D341Med (cell line): ENCODE measurements at regions not wholly inside any gene's neighbourhood (a gene's known extent, or its start where the extent isn't known, plus 50 kb on each side); places are given as distances from the start of the nearest gene placed in this dataset.
"Not testable (repeated sequence)": the region's sequence is repeated elsewhere in the genome, so short reads cannot be mapped to it uniquely, and the experiment has no call there.

Experiments
- DNase-seq: peaks from one replicate; pipeline ENCODE4 v3.0.0; 2012; ENCODE audit warnings: low spot score

DNA sequence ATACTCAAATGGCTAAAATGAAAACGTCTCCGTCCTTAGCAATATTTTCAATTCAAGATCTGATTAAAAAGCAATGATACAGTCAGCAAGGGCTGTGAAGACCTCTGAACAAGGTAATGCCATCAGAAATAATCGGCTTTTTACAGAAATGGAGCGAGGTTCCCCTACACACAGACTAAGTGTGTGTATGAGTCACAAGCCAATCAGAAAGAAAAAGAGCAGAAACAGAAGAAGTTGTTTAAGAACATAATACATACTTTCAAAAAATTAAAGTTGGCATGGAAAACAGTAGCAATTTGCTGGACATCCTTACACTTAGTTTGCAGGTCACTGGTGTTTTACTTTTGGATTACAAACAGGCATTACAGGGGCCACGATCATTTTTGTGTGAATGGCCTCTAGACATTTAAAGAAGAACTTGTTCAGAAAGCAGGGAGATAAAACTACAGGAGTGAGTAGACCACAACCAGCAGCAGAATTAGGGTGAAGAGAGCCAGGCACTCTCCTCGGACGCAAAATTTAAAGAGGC lies 350.0 kb upstream of the RUNX1 start:
- no peak for DNase-seq

GRCh38 chr21:35398346-35398982 lies 349.4 kb upstream of the RUNX1 start:
- no peak for DNase-seq

DNA sequence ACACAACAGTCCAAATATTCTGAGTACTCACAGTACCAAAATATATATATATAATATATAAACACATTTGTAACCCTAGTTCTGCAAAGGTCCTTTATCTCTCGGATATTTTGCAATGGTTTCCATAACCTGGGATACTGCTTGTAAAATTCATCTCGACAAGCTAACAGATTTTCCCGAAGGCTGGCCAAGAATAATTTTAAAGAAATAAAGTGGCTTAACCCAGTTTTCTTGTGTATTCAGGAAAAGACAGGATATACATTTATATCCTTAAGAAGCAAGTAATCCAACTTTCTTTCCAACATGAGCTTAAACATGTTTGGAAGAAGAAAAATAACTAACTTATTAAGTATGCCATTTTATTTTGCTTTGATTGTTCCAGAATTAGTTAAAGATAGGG lies 348.7 kb upstream of the RUNX1 start:
- no peak for DNase-seq

GRCh38 chr21:35396655-35397054 lies 347.6 kb upstream of the RUNX1 start:
- no peak for DNase-seq

DNA sequence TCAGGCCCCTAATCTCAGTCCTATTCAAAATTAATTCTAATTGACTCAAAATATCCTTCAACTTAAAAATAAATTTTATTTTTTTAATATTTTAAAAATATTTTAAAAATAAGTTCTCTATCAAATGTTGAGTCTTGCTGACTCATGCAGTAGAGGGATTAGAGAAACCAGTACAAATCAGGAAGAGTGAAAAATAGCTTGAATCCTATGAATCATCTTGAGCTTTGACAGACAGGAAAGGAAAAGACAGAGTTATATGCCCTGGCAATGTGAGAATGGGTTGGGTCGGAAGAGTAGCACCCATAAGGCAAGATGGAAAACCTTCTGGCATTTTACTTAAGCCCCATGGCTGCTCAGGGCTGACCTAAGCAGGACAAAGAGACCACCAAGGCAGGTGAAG lies 346.6 kb upstream of the RUNX1 start:
- no peak for DNase-seq

DNA sequence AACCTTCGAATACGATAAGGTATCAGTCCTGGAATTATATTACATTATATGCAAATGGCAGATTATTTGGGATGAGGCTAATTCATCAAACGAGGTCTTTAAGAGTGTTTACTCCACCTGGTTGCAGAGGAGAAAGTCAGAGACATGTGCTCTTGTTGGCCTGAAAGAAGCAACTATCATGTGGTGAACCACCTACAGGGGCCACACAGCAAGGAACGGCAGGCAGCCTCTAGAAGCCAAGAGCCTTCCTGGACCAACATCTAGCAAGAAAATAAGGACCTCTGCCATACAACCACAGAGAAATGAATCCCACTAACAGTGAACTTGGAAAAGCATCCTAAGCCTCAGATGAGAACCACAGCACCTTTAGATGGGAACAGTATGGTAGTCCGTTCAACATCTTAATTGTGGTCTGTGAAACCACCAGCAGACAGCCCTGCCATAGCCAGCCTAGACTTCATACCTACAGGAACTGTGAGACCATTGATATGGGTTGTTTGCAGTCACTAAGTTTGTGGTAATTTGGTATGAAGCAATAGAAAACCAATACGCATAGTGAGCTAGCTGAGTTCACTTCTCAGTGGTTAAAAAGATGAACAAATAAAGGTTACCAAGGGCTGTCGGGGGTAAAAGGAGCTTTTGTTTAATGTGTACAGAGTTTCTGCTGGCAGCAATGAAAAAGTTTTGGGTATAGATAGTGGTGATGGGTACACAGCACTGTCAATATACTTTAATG lies 345.7 kb upstream of the RUNX1 start:
- DNase-seq = no peak

GRCh38 chr21:35394049-35394448 lies 344.9 kb upstream of the RUNX1 start:
- no peak for DNase-seq

GRCh38 chr21:35390013-35390776 lies 341.1 kb upstream of the RUNX1 start:
- DNase-seq = no peak

- no peak for DNase-seq
Measured at GRCh38 chr21:35386491-35387079, 337.5 kb upstream of the RUNX1 start.

GRCh38 chr21:35384375-35384774 lies 335.3 kb upstream of the RUNX1 start:
- DNase-seq = no peak

GRCh38 chr21:35382696-35383095 lies 333.6 kb upstream of the RUNX1 start:
- DNase-seq = no peak

GRCh38 chr21:35381743-35382310 lies 332.7 kb upstream of the RUNX1 start:
- no peak for DNase-seq

DNA sequence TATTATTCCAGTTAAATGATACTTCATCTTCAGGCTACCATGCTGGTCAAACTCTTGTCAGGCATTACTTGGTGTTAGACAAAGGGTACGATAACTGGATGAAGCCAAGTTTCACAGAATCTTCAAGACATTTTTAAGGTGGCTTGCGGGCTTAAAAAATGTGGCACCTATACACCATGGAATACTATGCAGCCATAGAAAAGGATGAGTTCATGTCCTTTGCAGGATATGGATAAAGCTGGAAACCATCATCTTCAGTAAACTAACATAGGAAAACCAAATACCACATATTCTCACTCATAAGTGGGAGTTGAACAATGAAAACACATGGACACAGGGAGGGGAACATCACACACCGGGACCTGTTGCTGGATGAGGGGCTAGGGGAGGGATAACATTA lies 331.2 kb upstream of the RUNX1 start:
- not testable (repeated sequence) for DNase-seq

- no peak for DNase-seq
Measured at GRCh38 chr21:35378881-35379280, 329.8 kb upstream of the RUNX1 start.

DNA sequence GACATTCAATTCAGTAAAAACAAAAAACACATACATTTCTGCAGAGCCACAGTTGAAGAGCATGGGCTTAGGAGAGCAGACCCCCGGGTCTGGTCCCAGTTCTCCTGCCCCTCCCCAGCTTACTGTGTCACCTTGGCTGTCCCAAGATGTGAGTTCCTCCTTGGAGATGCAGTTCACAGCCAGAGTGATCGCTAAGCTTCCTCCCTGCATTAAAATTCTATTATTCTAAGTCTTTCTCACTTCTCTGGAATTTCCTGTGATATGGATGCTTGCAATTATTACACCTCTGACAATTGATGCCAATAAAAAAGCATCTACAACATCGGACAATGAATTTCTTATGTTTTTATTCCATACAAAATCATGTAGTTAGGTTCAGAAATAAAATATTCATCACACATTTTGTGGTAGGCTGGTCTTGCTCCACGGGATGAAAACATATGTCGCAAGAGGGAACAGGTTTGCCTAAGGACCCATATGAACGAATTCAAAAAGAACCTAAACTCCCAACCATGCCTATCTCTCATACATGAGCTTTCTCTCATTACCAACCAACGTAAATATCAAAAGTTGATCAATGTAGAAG lies 328.5 kb upstream of the RUNX1 start:
- DNase-seq = no peak

DNA sequence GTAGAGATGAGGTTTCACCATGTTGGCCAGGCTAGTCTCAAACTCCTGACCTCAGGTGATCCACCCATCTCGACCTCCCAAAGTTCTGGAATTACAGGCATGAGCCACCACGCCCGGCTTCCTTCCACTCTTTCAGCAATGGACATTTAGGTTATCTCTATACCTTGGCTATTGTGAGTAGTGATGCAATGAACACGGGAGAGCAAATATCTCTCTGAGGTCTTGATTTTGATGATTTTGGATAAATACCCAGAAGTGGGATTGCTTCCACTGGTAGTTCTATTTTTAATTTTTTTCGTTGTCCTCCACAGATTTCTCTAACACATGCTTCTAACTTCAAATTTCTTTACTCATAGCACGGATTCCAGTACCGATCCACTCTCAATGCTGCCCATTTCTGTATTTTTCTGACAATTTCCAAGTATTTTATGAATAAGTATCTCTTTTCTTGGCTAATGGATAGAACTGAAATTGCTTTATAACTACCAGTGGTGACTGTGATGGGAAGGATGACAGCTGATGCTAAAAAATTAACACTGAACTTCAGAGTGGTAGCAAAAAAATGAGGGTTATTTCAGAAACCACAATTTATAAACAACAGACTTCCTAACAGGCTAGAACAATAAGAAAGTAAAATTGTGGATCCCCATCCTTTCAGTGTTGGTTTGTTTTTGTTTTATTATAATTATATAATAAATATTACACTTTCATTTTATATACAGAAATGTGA lies 327.5 kb upstream of the RUNX1 start:
- no peak for DNase-seq

DNA sequence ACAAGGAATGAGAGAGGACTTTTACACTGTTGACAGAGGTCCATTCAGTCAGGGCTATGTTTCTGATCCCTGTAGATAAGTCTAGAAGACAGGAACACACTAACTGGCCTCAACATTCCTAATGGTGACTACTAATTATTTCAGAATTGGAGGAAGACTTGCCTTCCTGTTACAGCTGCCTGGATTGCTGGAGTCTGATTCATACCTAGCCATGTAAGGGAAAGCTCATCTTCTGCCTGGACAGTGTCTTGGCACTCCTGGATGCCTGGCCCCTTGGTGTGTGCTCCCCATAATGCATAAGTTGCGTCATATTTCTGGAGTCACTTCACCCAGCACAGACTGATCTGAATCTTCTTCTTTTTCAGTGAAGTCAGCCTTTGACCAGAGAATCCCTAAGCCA lies 326.0 kb upstream of the RUNX1 start:
- no peak for DNase-seq

DNA sequence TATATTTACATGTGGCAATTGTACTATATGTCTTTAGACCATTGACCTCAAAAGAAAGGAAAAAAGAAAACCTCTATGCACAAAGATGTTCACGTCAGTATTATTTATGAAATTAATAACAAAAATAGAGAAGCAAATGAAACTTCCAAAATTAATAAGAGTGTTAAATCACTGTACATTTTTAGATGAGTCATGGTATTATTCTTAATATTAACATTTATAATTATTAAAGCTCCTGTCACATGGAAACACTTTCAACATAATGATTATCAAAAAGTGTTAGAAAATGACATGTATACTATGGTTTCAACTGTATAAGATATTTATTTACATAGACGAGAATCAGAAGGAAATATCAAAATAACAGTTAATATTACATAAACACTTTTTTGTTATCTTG lies 324.9 kb upstream of the RUNX1 start:
- no peak for DNase-seq

DNA sequence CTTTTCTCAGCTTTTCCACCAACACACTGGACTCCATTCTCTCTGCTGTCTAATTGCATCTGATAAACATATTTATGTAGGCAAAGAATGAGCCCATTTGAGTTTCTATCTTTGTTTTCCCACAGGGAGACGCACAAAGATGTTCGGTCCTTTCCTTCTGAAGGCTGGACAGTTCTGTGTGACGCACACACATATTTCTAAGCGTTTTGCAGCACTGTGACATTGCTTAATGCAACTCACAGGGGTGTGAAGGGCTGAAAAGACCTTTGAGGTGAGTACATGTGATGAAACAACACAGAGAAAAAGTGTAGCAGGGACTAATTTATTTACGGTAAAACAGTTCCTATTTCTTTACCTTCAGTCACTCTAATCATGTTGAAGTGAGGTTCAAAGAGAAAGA lies 323.1 kb upstream of the RUNX1 start:
- DNase-seq = no peak

- DNase-seq = no peak
Measured at GRCh38 chr21:35370671-35371070, 321.6 kb upstream of the RUNX1 start.

DNA sequence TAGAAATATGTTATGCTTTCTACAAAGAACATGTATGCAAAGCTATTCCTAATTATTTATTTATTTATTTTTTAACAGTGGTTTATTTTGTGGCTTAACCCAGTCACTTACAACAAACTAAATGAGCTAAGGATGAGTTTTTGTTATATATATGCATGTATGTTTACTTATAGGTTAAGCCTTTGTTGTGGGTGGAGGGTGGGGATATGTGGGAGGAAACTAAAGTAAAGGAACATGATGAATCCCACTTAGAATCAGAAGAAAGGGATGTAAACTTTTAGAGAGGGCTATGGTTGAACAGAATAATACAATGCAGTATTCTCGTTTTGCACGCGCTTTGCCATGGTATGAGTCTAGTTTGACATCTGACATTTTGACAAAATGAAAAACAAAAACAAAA lies 321.0 kb upstream of the RUNX1 start:
- no peak for DNase-seq
